ENCODE measurements at regions not wholly inside any gene's neighbourhood (a gene's known extent, or its start where the extent isn't known, plus 50 kb on each side); places are given as distances from the start of the nearest gene placed in this dataset.

DNA sequence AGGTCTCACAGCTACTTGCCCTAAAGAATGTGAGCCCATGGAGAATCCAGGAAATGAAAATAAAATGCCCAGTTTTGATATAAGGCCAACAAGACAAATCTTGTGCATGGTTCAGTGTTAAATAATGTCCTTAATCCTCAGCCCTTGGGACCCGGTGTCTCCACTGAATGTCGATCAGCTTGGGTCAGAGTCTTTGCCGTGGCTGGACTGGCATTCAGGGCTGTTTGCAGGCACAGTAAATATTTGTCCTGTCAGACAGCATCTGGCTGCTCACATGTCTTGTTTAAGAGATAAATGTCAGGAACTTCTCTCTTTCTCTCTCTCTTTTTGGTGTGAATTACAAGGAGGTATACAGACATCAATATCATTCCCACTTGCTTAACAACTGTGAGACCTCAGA is 452.5 kb downstream of the FUT8 start:
- Histone ChIP-seq H3K27me3 (ENCODE audit: low read length) (no peaks in the 10 kb centered on the region), H3K9ac (ENCODE audit: low read length) (no peak overlapping the region), H4K20me1 (ENCODE audit: low read depth, low read length) (no peaks in the 10 kb centered on the region), H3K9me2 (replicated peaks; ENCODE audit: insufficient read depth, low read length) (no peaks in the 10 kb centered on the region), H3K36me3 (ENCODE audit: low read length) (no peaks in the 10 kb centered on the region), H3F3A (ENCODE audit: insufficient read depth) (no peaks in the 10 kb centered on the region), H3K27ac (ENCODE audit: low read depth, low read length) (no peak overlapping the region), H3K4me3 (ENCODE audit: insufficient read depth, low read length, poor library complexity, severe bottlenecking) (no peak overlapping the region), H3K9me3 (ENCODE audit: insufficient read depth, low read length) (no peaks in the 10 kb centered on the region), H3K79me2 (ENCODE audit: insufficient read depth, low read length) (no peaks in the 10 kb centered on the region), H2AFZ (ENCODE audit: low read depth, low read length, severe bottlenecking) (no peak overlapping the region), H3K4me2 (ENCODE audit: low read depth, low read length, poor library complexity, severe bottlenecking) (no peak overlapping the region)
- TF ChIP-seq EZH2phosphoT487 (conservative IDR thresholded peaks at IDR 0.05; ENCODE audit: low read length), result no peak
- TF ChIP-seq, protein P1, sequence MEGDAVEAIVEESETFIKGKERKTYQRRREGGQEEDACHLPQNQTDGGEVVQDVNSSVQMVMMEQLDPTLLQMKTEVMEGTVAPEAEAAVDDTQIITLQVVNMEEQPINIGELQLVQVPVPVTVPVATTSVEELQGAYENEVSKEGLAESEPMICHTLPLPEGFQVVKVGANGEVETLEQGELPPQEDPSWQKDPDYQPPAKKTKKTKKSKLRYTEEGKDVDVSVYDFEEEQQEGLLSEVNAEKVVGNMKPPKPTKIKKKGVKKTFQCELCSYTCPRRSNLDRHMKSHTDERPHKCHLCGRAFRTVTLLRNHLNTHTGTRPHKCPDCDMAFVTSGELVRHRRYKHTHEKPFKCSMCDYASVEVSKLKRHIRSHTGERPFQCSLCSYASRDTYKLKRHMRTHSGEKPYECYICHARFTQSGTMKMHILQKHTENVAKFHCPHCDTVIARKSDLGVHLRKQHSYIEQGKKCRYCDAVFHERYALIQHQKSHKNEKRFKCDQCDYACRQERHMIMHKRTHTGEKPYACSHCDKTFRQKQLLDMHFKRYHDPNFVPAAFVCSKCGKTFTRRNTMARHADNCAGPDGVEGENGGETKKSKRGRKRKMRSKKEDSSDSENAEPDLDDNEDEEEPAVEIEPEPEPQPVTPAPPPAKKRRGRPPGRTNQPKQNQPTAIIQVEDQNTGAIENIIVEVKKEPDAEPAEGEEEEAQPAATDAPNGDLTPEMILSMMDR (IDR thresholded peaks at IDR 0.05; ENCODE audit: insufficient read depth, low read length, poor library complexity, severe bottlenecking), result no peak

DNA sequence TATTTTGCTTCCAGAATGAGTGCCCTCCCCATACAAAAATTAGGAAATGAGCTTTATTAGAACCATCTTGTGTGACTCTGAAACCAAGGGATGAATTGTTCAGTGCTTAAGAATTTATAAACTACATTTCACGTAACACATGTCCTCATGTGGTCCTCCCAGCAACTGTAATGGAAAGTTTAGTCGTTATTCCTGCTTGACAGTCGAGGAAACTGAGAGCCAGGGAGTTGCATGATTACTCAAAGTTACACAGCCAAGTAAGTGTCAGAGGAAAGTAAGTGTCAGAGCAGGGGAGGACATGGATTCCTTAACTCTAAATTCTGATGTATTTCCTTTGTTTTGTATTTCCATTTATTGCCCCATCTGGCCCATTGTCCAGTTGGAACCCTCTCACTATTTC is 453.9 kb downstream of the FUT8 start:
- Histone ChIP-seq H2AFZ (ENCODE audit: low read depth, low read length, severe bottlenecking) (no peak overlapping the region), H3K9ac (ENCODE audit: low read length) (no peak overlapping the region), H4K20me1 (ENCODE audit: low read depth, low read length) (no peaks in the 10 kb centered on the region), H3F3A (ENCODE audit: insufficient read depth) (no peaks in the 10 kb centered on the region), H3K27me3 (ENCODE audit: low read length) (no peaks in the 10 kb centered on the region), H3K27ac (ENCODE audit: low read depth, low read length) (no peak overlapping the region), H3K4me2 (ENCODE audit: low read depth, low read length, poor library complexity, severe bottlenecking) (no peak overlapping the region), H3K9me3 (ENCODE audit: insufficient read depth, low read length) (no peaks in the 10 kb centered on the region), H3K79me2 (ENCODE audit: insufficient read depth, low read length) (no peaks in the 10 kb centered on the region), H3K9me2 (replicated peaks; ENCODE audit: insufficient read depth, low read length) (no peaks in the 10 kb centered on the region), H3K36me3 (ENCODE audit: low read length) (no peaks in the 10 kb centered on the region), H3K4me3 (ENCODE audit: insufficient read depth, low read length, poor library complexity, severe bottlenecking) (no peak overlapping the region)
- TF ChIP-seq, protein P1 (IDR thresholded peaks at IDR 0.05; ENCODE audit: insufficient read depth, low read length, poor library complexity, severe bottlenecking), result no peak
- TF ChIP-seq EZH2phosphoT487 (conservative IDR thresholded peaks at IDR 0.05; ENCODE audit: low read length), result no peak

DNA sequence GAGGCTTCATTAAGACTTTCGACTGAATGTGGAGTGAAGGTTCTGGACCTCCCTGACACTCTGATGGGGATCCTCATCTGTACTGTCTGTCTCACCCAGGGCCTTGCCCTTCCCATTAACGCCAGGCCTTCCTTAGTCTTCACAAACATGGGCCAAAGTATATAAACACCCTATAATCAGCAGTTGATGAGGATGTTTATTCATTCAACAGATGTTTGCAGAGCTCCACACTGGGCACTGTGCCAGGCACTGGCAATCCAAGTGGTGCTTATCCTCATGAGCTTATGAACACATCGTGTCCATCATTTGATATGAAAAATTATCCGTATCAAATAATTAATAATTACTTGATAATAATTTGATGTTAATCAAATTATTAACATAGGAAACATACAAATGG is 454.4 kb downstream of the FUT8 start:
- TF ChIP-seq EZH2phosphoT487 (conservative IDR thresholded peaks at IDR 0.05; ENCODE audit: low read length), result no peak
- TF ChIP-seq, protein P1 (IDR thresholded peaks at IDR 0.05; ENCODE audit: insufficient read depth, low read length, poor library complexity, severe bottlenecking), result no peak
- H3K27ac ChIP-seq (ENCODE audit: low read depth, low read length), result no peak overlapping the region

More for the DNA sequence above, 454.4 kb downstream of the FUT8 start:
- H3K36me3 ChIP-seq (ENCODE audit: low read length), result no peaks in the 10 kb centered on the region
- no peaks in the 10 kb centered on the region for H4K20me1 ChIP-seq (ENCODE audit: low read depth, low read length)
- H3K9ac ChIP-seq (ENCODE audit: low read length), result no peak overlapping the region
- H3K9me3 ChIP-seq (ENCODE audit: insufficient read depth, low read length), result no peaks in the 10 kb centered on the region
- H3K4me2 ChIP-seq (ENCODE audit: low read depth, low read length, poor library complexity, severe bottlenecking), result no peak overlapping the region
- H3K4me3 ChIP-seq (ENCODE audit: insufficient read depth, low read length, poor library complexity, severe bottlenecking), result no peak overlapping the region
- no peaks in the 10 kb centered on the region for H3K79me2 ChIP-seq (ENCODE audit: insufficient read depth, low read length)
- H3F3A ChIP-seq (ENCODE audit: insufficient read depth), result no peaks in the 10 kb centered on the region
- H3K27me3 ChIP-seq (ENCODE audit: low read length), result no peaks in the 10 kb centered on the region
- no peak overlapping the region for H2AFZ ChIP-seq (ENCODE audit: low read depth, low read length, severe bottlenecking)
- H3K9me2 ChIP-seq (replicated peaks; ENCODE audit: insufficient read depth, low read length), result no peaks in the 10 kb centered on the region

All from SU-DHL-6 (cell line).